ENCODE measurements at regions not wholly inside any gene's neighbourhood (a gene's known extent, or its start where the extent isn't known, plus 50 kb on each side); places are given as distances from the start of the nearest gene placed in this dataset.
A peak's percentile ranks its signal among the peaks of the same experiment; 100 is the strongest.

DNA sequence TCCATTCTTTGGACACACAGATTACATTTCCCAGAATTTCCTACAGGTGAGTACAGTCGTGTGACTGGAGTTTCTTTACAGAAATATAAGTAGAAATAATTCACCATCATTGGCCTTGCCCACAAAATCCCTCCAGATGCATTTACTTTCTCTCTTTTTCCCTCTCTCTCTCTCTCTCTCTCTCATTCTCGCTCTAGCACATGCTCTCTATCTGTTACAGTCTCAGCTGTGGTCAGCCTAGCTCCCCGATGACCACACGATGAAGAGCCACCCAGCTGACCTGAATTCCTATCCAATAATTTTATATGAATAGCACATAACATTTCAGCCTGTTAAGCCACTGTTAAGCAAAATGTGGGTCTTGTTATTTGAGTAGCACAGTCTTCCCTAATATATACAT, 507.9 kb downstream of the PCDH7 start:
- no peak for FAIRE-seq
- ATAC-seq = no peak
- no peaks in the 10 kb centered on the region for H3K9me3 ChIP-seq
- WGBS (ENCODE audit: missing lambda C conversion rate) = 8% methylated on average over 4 of the region's 4 CpGs
- H3K27ac ChIP-seq = no peak overlapping the region
- POLR2A ChIA-PET = no interaction called here
- no peaks in the 10 kb centered on the region for H3K4me1 ChIP-seq
- CTCF ChIA-PET = no interaction called here
- H3K4me2 ChIP-seq = no peak overlapping the region
- no peak overlapping the region for H3K4me3 ChIP-seq
- DNase-seq (ENCODE audit: low read depth in 1 of 2, low spot score in 1 of 2) = no peak
- TF ChIP-seq POLR2AphosphoS2 (conservative IDR thresholded peaks at IDR 0.05; ENCODE audit: low read length) = no peak
- TF ChIP-seq MAZ (IDR thresholded peaks at IDR 0.05; ENCODE audit: borderline replicate concordance, low read depth, low read length) = no peak
- no peak for TF ChIP-seq CHD2 (IDR thresholded peaks at IDR 0.05; ENCODE audit: low read length, partially characterized antibody)

DNA sequence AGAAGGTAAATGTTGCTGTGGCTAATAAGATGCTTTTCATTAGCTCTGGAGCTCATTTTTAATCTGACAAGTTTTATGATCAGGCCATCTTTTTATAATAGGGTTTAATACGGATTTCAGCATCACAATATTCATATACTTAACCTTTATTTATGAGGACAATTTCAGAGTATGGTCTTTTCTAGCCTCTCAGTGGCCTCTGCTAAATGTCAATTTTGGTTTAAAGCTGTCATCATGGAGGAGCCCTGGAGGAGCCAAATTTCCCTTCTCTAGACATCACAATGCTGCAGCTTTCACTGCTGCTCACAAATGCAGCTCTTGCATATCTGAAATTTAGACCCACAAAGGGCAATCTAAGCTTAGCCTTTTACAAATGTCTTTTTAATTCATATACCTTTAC, 510.4 kb downstream of the PCDH7 start:
- no peak for TF ChIP-seq MAZ (IDR thresholded peaks at IDR 0.05; ENCODE audit: borderline replicate concordance, low read depth, low read length)
- TF ChIP-seq HEYL (CRISPR knock-in tag; IDR thresholded peaks at IDR 0.05) = no peak
- TF ChIP-seq, protein P1, sequence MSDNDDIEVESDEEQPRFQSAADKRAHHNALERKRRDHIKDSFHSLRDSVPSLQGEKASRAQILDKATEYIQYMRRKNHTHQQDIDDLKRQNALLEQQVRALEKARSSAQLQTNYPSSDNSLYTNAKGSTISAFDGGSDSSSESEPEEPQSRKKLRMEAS (IDR thresholded peaks at IDR 0.05) = no peak
- no peak for TF ChIP-seq RARB (CRISPR knock-in tag; IDR thresholded peaks at IDR 0.05)
- no peak for TF ChIP-seq FOXS1 (CRISPR knock-in tag; IDR thresholded peaks at IDR 0.05)
- no peak for TF ChIP-seq TP53 (CRISPR knock-in tag; IDR thresholded peaks at IDR 0.05)
- TF ChIP-seq, protein P2, sequence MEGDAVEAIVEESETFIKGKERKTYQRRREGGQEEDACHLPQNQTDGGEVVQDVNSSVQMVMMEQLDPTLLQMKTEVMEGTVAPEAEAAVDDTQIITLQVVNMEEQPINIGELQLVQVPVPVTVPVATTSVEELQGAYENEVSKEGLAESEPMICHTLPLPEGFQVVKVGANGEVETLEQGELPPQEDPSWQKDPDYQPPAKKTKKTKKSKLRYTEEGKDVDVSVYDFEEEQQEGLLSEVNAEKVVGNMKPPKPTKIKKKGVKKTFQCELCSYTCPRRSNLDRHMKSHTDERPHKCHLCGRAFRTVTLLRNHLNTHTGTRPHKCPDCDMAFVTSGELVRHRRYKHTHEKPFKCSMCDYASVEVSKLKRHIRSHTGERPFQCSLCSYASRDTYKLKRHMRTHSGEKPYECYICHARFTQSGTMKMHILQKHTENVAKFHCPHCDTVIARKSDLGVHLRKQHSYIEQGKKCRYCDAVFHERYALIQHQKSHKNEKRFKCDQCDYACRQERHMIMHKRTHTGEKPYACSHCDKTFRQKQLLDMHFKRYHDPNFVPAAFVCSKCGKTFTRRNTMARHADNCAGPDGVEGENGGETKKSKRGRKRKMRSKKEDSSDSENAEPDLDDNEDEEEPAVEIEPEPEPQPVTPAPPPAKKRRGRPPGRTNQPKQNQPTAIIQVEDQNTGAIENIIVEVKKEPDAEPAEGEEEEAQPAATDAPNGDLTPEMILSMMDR (IDR thresholded peaks at IDR 0.05) = no peak
- TF ChIP-seq, protein P3, sequence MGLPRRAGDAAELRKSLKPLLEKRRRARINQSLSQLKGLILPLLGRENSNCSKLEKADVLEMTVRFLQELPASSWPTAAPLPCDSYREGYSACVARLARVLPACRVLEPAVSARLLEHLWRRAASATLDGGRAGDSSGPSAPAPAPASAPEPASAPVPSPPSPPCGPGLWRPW (IDR thresholded peaks at IDR 0.05) = no peak
- no peak for TF ChIP-seq EP300 (IDR thresholded peaks at IDR 0.05)
- TF ChIP-seq, protein P4, sequence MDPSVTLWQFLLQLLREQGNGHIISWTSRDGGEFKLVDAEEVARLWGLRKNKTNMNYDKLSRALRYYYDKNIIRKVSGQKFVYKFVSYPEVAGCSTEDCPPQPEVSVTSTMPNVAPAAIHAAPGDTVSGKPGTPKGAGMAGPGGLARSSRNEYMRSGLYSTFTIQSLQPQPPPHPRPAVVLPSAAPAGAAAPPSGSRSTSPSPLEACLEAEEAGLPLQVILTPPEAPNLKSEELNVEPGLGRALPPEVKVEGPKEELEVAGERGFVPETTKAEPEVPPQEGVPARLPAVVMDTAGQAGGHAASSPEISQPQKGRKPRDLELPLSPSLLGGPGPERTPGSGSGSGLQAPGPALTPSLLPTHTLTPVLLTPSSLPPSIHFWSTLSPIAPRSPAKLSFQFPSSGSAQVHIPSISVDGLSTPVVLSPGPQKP (IDR thresholded peaks at IDR 0.05; ENCODE audit: low read depth, low read length) = no peak
- TF ChIP-seq RCOR1 (IDR thresholded peaks at IDR 0.05; ENCODE audit: low read depth, low read length) = no peak
- no peak for TF ChIP-seq KDM5A (IDR thresholded peaks at IDR 0.05)
- TF ChIP-seq ESRRA (IDR thresholded peaks at IDR 0.05; ENCODE audit: borderline replicate concordance, low read length) = no peak
- TF ChIP-seq, protein P5, sequence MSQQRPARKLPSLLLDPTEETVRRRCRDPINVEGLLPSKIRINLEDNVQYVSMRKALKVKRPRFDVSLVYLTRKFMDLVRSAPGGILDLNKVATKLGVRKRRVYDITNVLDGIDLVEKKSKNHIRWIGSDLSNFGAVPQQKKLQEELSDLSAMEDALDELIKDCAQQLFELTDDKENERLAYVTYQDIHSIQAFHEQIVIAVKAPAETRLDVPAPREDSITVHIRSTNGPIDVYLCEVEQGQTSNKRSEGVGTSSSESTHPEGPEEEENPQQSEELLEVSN (IDR thresholded peaks at IDR 0.05; ENCODE audit: borderline replicate concordance, low read depth) = no peak
- TF ChIP-seq, protein P6, sequence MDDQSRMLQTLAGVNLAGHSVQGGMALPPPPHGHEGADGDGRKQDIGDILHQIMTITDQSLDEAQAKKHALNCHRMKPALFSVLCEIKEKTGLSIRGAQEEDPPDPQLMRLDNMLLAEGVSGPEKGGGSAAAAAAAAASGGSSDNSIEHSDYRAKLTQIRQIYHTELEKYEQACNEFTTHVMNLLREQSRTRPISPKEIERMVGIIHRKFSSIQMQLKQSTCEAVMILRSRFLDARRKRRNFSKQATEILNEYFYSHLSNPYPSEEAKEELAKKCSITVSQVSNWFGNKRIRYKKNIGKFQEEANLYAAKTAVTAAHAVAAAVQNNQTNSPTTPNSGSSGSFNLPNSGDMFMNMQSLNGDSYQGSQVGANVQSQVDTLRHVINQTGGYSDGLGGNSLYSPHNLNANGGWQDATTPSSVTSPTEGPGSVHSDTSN (IDR thresholded peaks at IDR 0.05) = no peak
- H3K9me3 ChIP-seq = no peaks in the 10 kb centered on the region
- DNase-seq (ENCODE audit: low read depth in 1 of 2, low spot score in 1 of 2) = no peak
- 3% methylated on average over 1 of the region's 1 CpG for WGBS (ENCODE audit: missing lambda C conversion rate)
- H3K27ac ChIP-seq = no peak overlapping the region
- POLR2A ChIA-PET = no interaction called here
- CTCF ChIA-PET = no interaction called here
- FAIRE-seq = no peak
- no peak overlapping the region for H3K4me2 ChIP-seq
- no peak for ATAC-seq
- no peak overlapping the region for H3K4me3 ChIP-seq
- no peaks in the 10 kb centered on the region for H3K4me1 ChIP-seq

DNA sequence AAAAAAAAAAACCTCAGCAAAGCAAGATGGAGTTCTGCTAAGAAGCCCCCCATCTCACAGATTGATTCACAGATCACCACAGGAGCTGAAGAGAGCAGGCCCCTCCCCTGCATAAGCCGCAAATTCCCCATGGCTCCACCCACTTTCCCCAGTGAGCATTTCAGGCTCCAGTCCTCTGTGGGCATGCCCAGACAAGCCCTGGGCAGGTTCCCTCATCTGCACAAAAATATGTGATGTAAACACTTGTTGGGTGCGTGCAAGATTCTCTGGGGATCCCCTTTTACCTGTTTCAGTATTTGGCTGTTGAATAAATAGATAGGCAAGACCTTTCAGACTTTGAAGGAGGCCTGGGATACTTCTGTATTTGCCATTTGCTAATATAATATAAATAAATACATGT, 514.3 kb downstream of the PCDH7 start:
- CTCF ChIA-PET = no interaction called here

More for the DNA sequence above, 514.3 kb downstream of the PCDH7 start:
- DNase-seq (ENCODE audit: low read depth in 1 of 2, low spot score in 1 of 2) = peak in 1 of 2 experiments; percentile 5
- TF ChIP-seq, protein P7, sequence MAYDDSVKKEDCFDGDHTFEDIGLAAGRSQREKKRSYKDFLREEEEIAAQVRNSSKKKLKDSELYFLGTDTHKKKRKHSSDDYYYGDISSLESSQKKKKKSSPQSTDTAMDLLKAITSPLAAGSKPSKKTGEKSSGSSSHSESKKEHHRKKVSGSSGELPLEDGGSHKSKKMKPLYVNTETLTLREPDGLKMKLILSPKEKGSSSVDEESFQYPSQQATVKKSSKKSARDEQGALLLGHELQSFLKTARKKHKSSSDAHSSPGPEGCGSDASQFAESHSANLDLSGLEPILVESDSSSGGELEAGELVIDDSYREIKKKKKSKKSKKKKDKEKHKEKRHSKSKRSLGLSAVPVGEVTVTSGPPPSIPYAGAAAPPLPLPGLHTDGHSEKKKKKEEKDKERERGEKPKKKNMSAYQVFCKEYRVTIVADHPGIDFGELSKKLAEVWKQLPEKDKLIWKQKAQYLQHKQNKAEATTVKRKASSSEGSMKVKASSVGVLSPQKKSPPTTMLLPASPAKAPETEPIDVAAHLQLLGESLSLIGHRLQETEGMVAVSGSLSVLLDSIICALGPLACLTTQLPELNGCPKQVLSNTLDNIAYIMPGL (CRISPR knock-in tag; IDR thresholded peaks at IDR 0.05; ENCODE audit: borderline replicate concordance) = no peak
- no peak for TF ChIP-seq EP300 (IDR thresholded peaks at IDR 0.05)
- no peak for TF ChIP-seq HOXB5 (CRISPR knock-in tag; IDR thresholded peaks at IDR 0.05)
- Histone ChIP-seq H3K4me1 (no peaks in the 10 kb centered on the region), H3K27ac (no peak overlapping the region), H3K4me2 (no peak overlapping the region), H3K4me3 (no peak overlapping the region), H3K9me3 (no peaks in the 10 kb centered on the region)
- ATAC-seq = no peak
- no peak for FAIRE-seq
- POLR2A ChIA-PET = no interaction called here
- WGBS (ENCODE audit: missing lambda C conversion rate) = 38% methylated on average over 2 of the region's 2 CpGs
